Keratinocyte (primary cell): ENCODE measurements at regions not wholly inside any gene's neighbourhood (a gene's known extent, or its start where the extent isn't known, plus 50 kb on each side); places are given as distances from the start of the nearest gene placed in this dataset.

Source experiments
- CTCF ChIP-seq, 3 experiments: IDR thresholded peaks in 1 of 3; conservative IDR thresholded peaks in 1 of 3; optimal IDR thresholded peaks in 1 of 3; 2 replicates in 2 of 3; 3 replicates in 1 of 3; pipeline versions ENCODE3 to v1.5.1; 2011; ENCODE audit warnings: low read length in 3 of 3, mild to moderate bottlenecking in 3 of 3, moderate library complexity in 2 of 3, control low read depth in 1 of 3, inconsistent platforms in 1 of 3; ENCODE audit not compliant: insufficient read depth in 2 of 3; ENCODE audit errors: extremely low read depth in 1 of 3
- EZH2 ChIP-seq: IDR thresholded peaks from one replicate; pipeline ENCODE4 v1.6.1; 2012; ENCODE audit warnings: inconsistent platforms, mild to moderate bottlenecking, low read length, moderate library complexity

DNA sequence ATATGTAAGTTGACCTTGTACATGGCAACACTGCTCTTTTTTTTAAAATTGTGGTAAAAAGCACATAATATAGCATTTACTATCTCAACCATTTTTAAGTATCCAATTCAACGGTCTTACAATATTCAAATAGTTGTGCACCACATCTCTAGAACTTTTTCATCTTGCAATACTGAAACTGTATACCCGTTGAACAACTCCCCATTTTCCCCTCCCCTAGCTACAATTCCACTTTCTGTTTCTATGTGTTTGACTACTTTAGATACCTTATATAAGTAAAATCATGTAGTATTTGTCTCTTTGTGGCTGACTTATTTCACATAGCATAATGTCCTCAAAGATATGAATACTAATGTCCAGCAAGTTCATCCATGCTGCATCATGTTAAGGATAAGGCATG lies 452.1 kb downstream of the TXNL1 start:
- no peak for TF ChIP-seq CTCF (optimal IDR thresholded peaks at IDR 0.05 in 1 of 3, IDR thresholded peaks at IDR 0.05 in 1 of 3, conservative IDR thresholded peaks at IDR 0.05 in 1 of 3; ENCODE audit: extremely low read depth in 1 of 3, insufficient read depth in 2 of 3, low read length in 3 of 3)
- TF ChIP-seq EZH2: no peak
